Endothelial cell of umbilical vein (primary cell): ENCODE measurements at regions not wholly inside any gene's neighbourhood (a gene's known extent, or its start where the extent isn't known, plus 50 kb on each side); places are given as distances from the start of the nearest gene placed in this dataset.

ENCODE experiments used
- BruUV-seq: library from RNA; stranded (reverse); fragments of 400-500 nt; replicated peaks from 2 replicates; lab custom pipeline; 2021; lab: Mats Ljungman, UMichigan
- CTCF ChIA-PET: fragments of 300-600, 350-600 bp; sonication (Branson Sonifier 250); formaldehyde crosslinking; loops from one replicate; lab custom pipeline; 2021; ENCODE audit warnings: antibody characterized with exemption, inconsistent platforms; lab: Charles Lee
- POLR2A ChIA-PET: fragments of 300-600, 350-600 bp; sonication (Branson Sonifier 250); formaldehyde crosslinking; loops from one replicate; lab custom pipeline; 2021; ENCODE audit warnings: antibody characterized with exemption, inconsistent platforms; lab: Charles Lee
- DNase-seq: peaks from one replicate; pipeline ENCODE4 v3.0.0-alpha.2; 2011; ENCODE audit warnings: low read depth, low spot score
- FAIRE-seq: peaks from 2 replicates; lab custom pipeline; 2011; peaks lifted over from hg19 to GRCh38; lab: Jason Lieb, UNC
- H2AFZ ChIP-seq: 2 replicates; pipeline ENCODE4 v1.6.0; 2012; ENCODE audit warnings: low read depth, low read length, control low read depth, inconsistent platforms
- H3K27ac ChIP-seq: 2 replicates; pipeline ENCODE4 v1.5.1; 2011; ENCODE audit warnings: low read depth, mild to moderate bottlenecking, control low read depth, low read length, moderate library complexity; ENCODE audit not compliant: insufficient read depth
- H3K27me3 ChIP-seq, 2 experiments: 2 replicates each; pipeline versions ENCODE4 v1.6.0 to v1.6.1; 2011; ENCODE audit warnings: low read length in 2 of 2, mixed read lengths in 1 of 2; ENCODE audit not compliant: control insufficient read depth in 2 of 2, insufficient read depth in 2 of 2
- H3K36me3 ChIP-seq, 2 experiments: 2 replicates in 1 of 2; 3 replicates in 1 of 2; pipeline ENCODE4 v1.5.1; 2011; ENCODE audit warnings: low read length in 2 of 2, mild to moderate bottlenecking in 1 of 2, moderate library complexity in 1 of 2; ENCODE audit not compliant: control insufficient read depth in 2 of 2, insufficient read depth in 2 of 2; ENCODE audit errors: extremely low read depth in 1 of 2
- H3K4me1 ChIP-seq: 3 replicates; pipeline ENCODE4 v1.5.1; 2011; ENCODE audit warnings: mild to moderate bottlenecking, low read length; ENCODE audit not compliant: control insufficient read depth, insufficient read depth; ENCODE audit errors: extremely low read depth
- H3K4me2 ChIP-seq: 2 replicates; pipeline ENCODE4 v1.6.1; 2011; ENCODE audit warnings: low read length, control low read depth, mixed read lengths; ENCODE audit not compliant: insufficient read depth
- H3K4me3 ChIP-seq, 3 experiments: fragments of 200-600 bp in 1 of 3; sonication (generic), shearing (Covaris generic) in 1 of 3; replicated peaks in 1 of 3; 2 replicates each; pipeline ENCODE4 v1.5.1; 2011 to 2016; ENCODE audit warnings: control low read depth in 3 of 3, low read length in 3 of 3, mild to moderate bottlenecking in 2 of 3, inconsistent platforms in 1 of 3, low read depth in 1 of 3, moderate library complexity in 1 of 3; ENCODE audit not compliant: insufficient read depth in 1 of 3
- H3K79me2 ChIP-seq: 2 replicates; pipeline ENCODE4 v1.6.0; 2012; ENCODE audit warnings: low read length, inconsistent platforms; ENCODE audit not compliant: control insufficient read depth, insufficient read depth
- H3K9ac ChIP-seq: replicated peaks from 2 replicates; pipeline ENCODE3; 2011; ENCODE audit warnings: low read length, control low read depth; ENCODE audit not compliant: insufficient read depth; ENCODE audit errors: extremely low read depth
- H3K9me1 ChIP-seq: replicated peaks from 3 replicates; pipeline ENCODE4 v1.6.0; 2011; ENCODE audit warnings: mild to moderate bottlenecking, low read length; ENCODE audit not compliant: control insufficient read depth, insufficient read depth; ENCODE audit errors: extremely low read depth
- H3K9me3 ChIP-seq: replicated peaks from 2 replicates; pipeline ENCODE4 v1.5.1; 2012; ENCODE audit warnings: low read length, inconsistent platforms; ENCODE audit not compliant: control insufficient read depth, insufficient read depth
- H4K20me1 ChIP-seq: replicated peaks from 2 replicates; pipeline ENCODE3; 2011; ENCODE audit warnings: mild to moderate bottlenecking, low read length; ENCODE audit not compliant: control insufficient read depth, insufficient read depth; ENCODE audit errors: extremely low read depth
- CTCF ChIP-seq, 2 donors: IDR thresholded peaks; 1 replicate in 1 of 2; 2 replicates in 1 of 2; pipeline ENCODE4 v1.5.1; 2011; ENCODE audit warnings: low read length in 2 of 2, mild to moderate bottlenecking in 2 of 2, moderate library complexity in 2 of 2, control low read depth in 1 of 2, inconsistent platforms in 1 of 2, low read depth in 1 of 2; ENCODE audit not compliant: insufficient read depth in 1 of 2; ENCODE audit errors: extremely low read depth in 1 of 2
- EZH2 ChIP-seq: IDR thresholded peaks from 2 replicates; pipeline ENCODE4 v1.6.1; 2012; ENCODE audit warnings: borderline replicate concordance, low read depth, mild to moderate bottlenecking, moderate library complexity, low read length, inconsistent platforms; ENCODE audit not compliant: severe bottlenecking
- FOS ChIP-seq: IDR thresholded peaks from 2 replicates; pipeline ENCODE4 v1.6.1; 2011; ENCODE audit warnings: mild to moderate bottlenecking, low read length, moderate library complexity, borderline replicate concordance; ENCODE audit not compliant: insufficient read depth
- GATA2 ChIP-seq: IDR thresholded peaks from 2 replicates; pipeline ENCODE4 v1.7.0; 2011; ENCODE audit warnings: low read depth, mild to moderate bottlenecking, moderate library complexity, mixed read lengths, low read length; ENCODE audit not compliant: insufficient read length, insufficient read depth
- JUN ChIP-seq: IDR thresholded peaks from 2 replicates; pipeline ENCODE4 v1.6.1; 2011; ENCODE audit warnings: borderline replicate concordance, low read depth; ENCODE audit not compliant: insufficient read length, insufficient read depth
- MAX ChIP-seq: IDR thresholded peaks from 2 replicates; pipeline ENCODE4 v1.6.1; 2011; ENCODE audit not compliant: insufficient read depth, insufficient read length
- MYC ChIP-seq: IDR thresholded peaks from one replicate; pipeline ENCODE4 v1.6.1; 2011; ENCODE audit warnings: mild to moderate bottlenecking, low read depth, low read length
- POLR2A ChIP-seq: IDR thresholded peaks from 2 replicates; pipeline ENCODE4 v1.6.1; 2012; ENCODE audit warnings: low read depth, mild to moderate bottlenecking, control low read depth, low read length
- POLR2AphosphoS5 ChIP-seq: IDR thresholded peaks from 2 replicates; pipeline ENCODE4 v1.6.1; 2012; ENCODE audit warnings: low read depth, mild to moderate bottlenecking, control low read depth, low read length, moderate library complexity; ENCODE audit not compliant: insufficient read depth
- dilution Hi-C: fragments of 300-500 bp; cut with MboI; formaldehyde crosslinking; loops from one replicate; pipeline ENCODE4 v1.15.0; 2019; ENCODE audit warnings: low sequenced_read_pairs; ENCODE audit not compliant: extremely low pct_ligation_motif_present
- intact Hi-C: fragments of 100-400 bp; cut with micrococcal nuclease; formaldehyde crosslinking; loops from one replicate; pipeline ENCODE4 v1.10.0; 2022

- dilution Hi-C loops, result no loop called here
- no peak overlapping the region for H3K4me2 ChIP-seq
- no TSS peak for BruUV-seq
Measured at GRCh38 chr5:133895979-133896845, 72.2 kb downstream of the C5orf15 start.

GRCh38 chr5:133894143-133894542 lies 74.3 kb downstream of the C5orf15 start:
- no peak overlapping the region for H2AFZ ChIP-seq
- no peak overlapping the region for H3K4me3 ChIP-seq
- intact Hi-C loops (no loop called here), dilution Hi-C loops (no loop called here)
- no peaks in the 10 kb centered on the region for H3K36me3 ChIP-seq
- H3K27me3 ChIP-seq, result peaks cover 6 to 9% of the 10 kb centered on the region in 2 experiments
- H3K4me2 ChIP-seq, result no peak overlapping the region
- no peaks in the 10 kb centered on the region for H3K9me3 ChIP-seq
- no peak for FAIRE-seq
- BruUV-seq, result no TSS peak
- H3K27ac ChIP-seq, result no peak overlapping the region
- no peak overlapping the region for H3K9ac ChIP-seq
- CTCF ChIA-PET, result no interaction called here
- H3K9me1 ChIP-seq, result no peaks in the 10 kb centered on the region
- POLR2A ChIA-PET, result no interaction called here
- DNase-seq, result no peak
- TF ChIP-seq MYC, result no peak
- no peak for TF ChIP-seq MAX
- TF ChIP-seq CTCF (IDR thresholded peaks at IDR 0.05; ENCODE audit: extremely low read depth in 1 of 2, insufficient read depth in 1 of 2, low read depth in 1 of 2, low read length in 2 of 2), result no peak
- TF ChIP-seq GATA2, result no peak
- no peak for TF ChIP-seq POLR2AphosphoS5
- TF ChIP-seq POLR2A, result no peak
- TF ChIP-seq JUN, result no peak
- no peak for TF ChIP-seq EZH2
- TF ChIP-seq FOS, result no peak
- H3K4me1 ChIP-seq, result no peaks in the 10 kb centered on the region
- H4K20me1 ChIP-seq, result no peaks in the 10 kb centered on the region
- H3K79me2 ChIP-seq, result no peaks in the 10 kb centered on the region

More at GRCh38 chr5:133895979-133896845, 72.2 kb downstream of the C5orf15 start:
- Histone ChIP-seq H4K20me1 (no peaks in the 10 kb centered on the region), H3K79me2 (no peaks in the 10 kb centered on the region), H3K9ac (no peak overlapping the region), H2AFZ (no peak overlapping the region), H3K4me3 (no peak overlapping the region), H3K9me1 (no peaks in the 10 kb centered on the region), H3K27ac (no peak overlapping the region), H3K27me3 (peaks cover 6 to 9% of the 10 kb centered on the region in 2 experiments), H3K36me3 (no peaks in the 10 kb centered on the region), H3K4me1 (no peaks in the 10 kb centered on the region), H3K9me3 (no peaks in the 10 kb centered on the region)
- no peak for FAIRE-seq
- ChIA-PET CTCF (no interaction called here), POLR2A (no interaction called here)
- intact Hi-C loops, result no loop called here
- no peak for DNase-seq
- TF ChIP-seq GATA2 (no peak), POLR2AphosphoS5 (no peak), MAX (no peak), EZH2 (no peak), POLR2A (no peak)
